ENCODE measurements at regions not wholly inside any gene's neighbourhood (a gene's known extent, or its start where the extent isn't known, plus 50 kb on each side); places are given as distances from the start of the nearest gene placed in this dataset.

- no peak for ATAC-seq (ENCODE audit: low read depth)
- POLR2A ChIA-PET = no interaction called here
- Mint-ChIP-seq H3K4me3 (no peak overlapping the region), H3K4me1 (no peaks in the 10 kb centered on the region), H3K9me3 (no peaks in the 10 kb centered on the region), H3K36me3 (no peaks in the 10 kb centered on the region), H3K27ac (no peak overlapping the region), H3K27me3 (no peaks in the 10 kb centered on the region)
- DNase-seq = no peak
Observed at GRCh38 chr5:173834071-173834771, 53.9 kb upstream of the CPEB4 start.

GRCh38 chr5:173835131-173835530 lies 53.0 kb upstream of the CPEB4 start:
- no peak for DNase-seq
- no peak for ATAC-seq (ENCODE audit: low read depth)
- POLR2A ChIA-PET = no interaction called here
- no peak overlapping the region for H3K27ac Mint-ChIP-seq
- no peaks in the 10 kb centered on the region for H3K36me3 Mint-ChIP-seq
- no peak overlapping the region for H3K4me3 Mint-ChIP-seq
- H3K4me1 Mint-ChIP-seq = no peaks in the 10 kb centered on the region
- H3K27me3 Mint-ChIP-seq = no peaks in the 10 kb centered on the region
- H3K9me3 Mint-ChIP-seq = no peaks in the 10 kb centered on the region

GRCh38 chr5:173835661-173836060 lies 52.5 kb upstream of the CPEB4 start:
- no peak for ATAC-seq (ENCODE audit: low read depth)
- Mint-ChIP-seq H3K27ac (no peak overlapping the region), H3K9me3 (no peaks in the 10 kb centered on the region), H3K27me3 (no peaks in the 10 kb centered on the region), H3K4me3 (no peak overlapping the region), H3K4me1 (no peaks in the 10 kb centered on the region), H3K36me3 (no peaks in the 10 kb centered on the region)
- POLR2A ChIA-PET = no interaction called here
- DNase-seq = no peak

- H3K36me3 Mint-ChIP-seq = no peaks in the 10 kb centered on the region
- H3K4me1 Mint-ChIP-seq = no peaks in the 10 kb centered on the region
- H3K27me3 Mint-ChIP-seq = no peaks in the 10 kb centered on the region
- H3K4me3 Mint-ChIP-seq = no peak overlapping the region
- DNase-seq (no peak), ATAC-seq (ENCODE audit: low read depth) (no peak)
- no peak overlapping the region for H3K27ac Mint-ChIP-seq
- no peaks in the 10 kb centered on the region for H3K9me3 Mint-ChIP-seq
- POLR2A ChIA-PET = no interaction called here
Observed at GRCh38 chr5:173837654-173838053, 50.5 kb upstream of the CPEB4 start.
